Liver (tissue), 8 donors: ENCODE measurements at regions not wholly inside any gene's neighbourhood (a gene's known extent, or its start where the extent isn't known, plus 50 kb on each side); places are given as distances from the start of the nearest gene placed in this dataset.

Experiments used
- DNase-seq: peaks from one replicate; pipeline ENCODE4 v3.0.0-alpha.2; 2017; ENCODE audit warnings: low spot score
- H3K27ac ChIP-seq, 2 donors: one replicate each; pipeline ENCODE4 v1.7.0; 2013; ENCODE audit warnings: inconsistent platforms in 2 of 2, low read length in 2 of 2, control low read depth in 1 of 2, low read depth in 1 of 2, mild to moderate bottlenecking in 1 of 2
- H3K27me3 ChIP-seq, 4 donors: one replicate each; pipeline versions ENCODE4 v1.6.1 to v1.7.0; 2013; ENCODE audit warnings: low read length in 3 of 4, inconsistent platforms in 1 of 4, mild to moderate bottlenecking in 1 of 4, moderate library complexity in 1 of 4; ENCODE audit not compliant: control insufficient read depth in 4 of 4, insufficient read depth in 4 of 4
- H3K36me3 ChIP-seq, 4 donors: one replicate each; pipeline versions ENCODE4 v1.6.1 to v1.7.0; 2013; ENCODE audit warnings: low read length in 3 of 4, mild to moderate bottlenecking in 3 of 4, low read depth in 1 of 4, moderate library complexity in 1 of 4; ENCODE audit not compliant: control insufficient read depth in 4 of 4, insufficient read depth in 3 of 4
- H3K4me1 ChIP-seq, 4 donors: one replicate each; pipeline versions ENCODE4 v1.6.1 to v1.7.0; 2013; ENCODE audit warnings: low read length in 3 of 4, mild to moderate bottlenecking in 3 of 4, moderate library complexity in 1 of 4; ENCODE audit not compliant: control insufficient read depth in 4 of 4, insufficient read depth in 4 of 4
- H3K4me3 ChIP-seq, 3 donors: one replicate each; pipeline versions ENCODE4 v1.6.1 to v1.7.0; 2013; ENCODE audit warnings: low read length in 3 of 3, control low read depth in 1 of 3, low read depth in 1 of 3, mild to moderate bottlenecking in 1 of 3
- H3K9ac ChIP-seq, 2 donors: one replicate each; pipeline ENCODE4 v1.7.0; 2013; ENCODE audit warnings: low read length in 2 of 2, mild to moderate bottlenecking in 2 of 2, moderate library complexity in 2 of 2, control low read depth in 1 of 2, low read depth in 1 of 2
- H3K9me3 ChIP-seq, 4 donors: one replicate each; pipeline versions ENCODE4 v1.6.1 to v1.7.0; 2013; ENCODE audit warnings: low read length in 3 of 4; ENCODE audit not compliant: control insufficient read depth in 4 of 4
- ATF3 ChIP-seq: IDR thresholded peaks from 2 replicates; pipeline ENCODE4 v1.6.1; 2016; ENCODE audit warnings: antibody characterized with exemption
- FOXA1 ChIP-seq: IDR thresholded peaks from 2 replicates; pipeline ENCODE4 v1.6.1; 2016; ENCODE audit warnings: antibody characterized with exemption
- GABPA ChIP-seq, 2 donors: IDR thresholded peaks in 1 of 2; conservative IDR thresholded peaks in 1 of 2; 2 replicates each; pipeline ENCODE4 v1.6.1; 2016; ENCODE audit warnings: antibody characterized with exemption in 2 of 2, mild to moderate bottlenecking in 1 of 2, moderate library complexity in 1 of 2
- HNF4G ChIP-seq: IDR thresholded peaks from 2 replicates; pipeline ENCODE4 v1.6.1; 2016; ENCODE audit warnings: antibody characterized with exemption
- JUND ChIP-seq, 2 donors: IDR thresholded peaks; 2 replicates each; pipeline ENCODE4 v1.6.1; 2016; ENCODE audit warnings: antibody characterized with exemption in 2 of 2
- MAX ChIP-seq: IDR thresholded peaks from 2 replicates; pipeline ENCODE4 v1.6.1; 2016; ENCODE audit warnings: antibody characterized with exemption
- RAD21 ChIP-seq, 2 donors: IDR thresholded peaks; 2 replicates each; pipeline ENCODE4 v1.6.1; 2016; ENCODE audit warnings: antibody characterized with exemption in 2 of 2, mild to moderate bottlenecking in 2 of 2
- SP1 ChIP-seq: IDR thresholded peaks from 2 replicates; pipeline ENCODE4 v1.6.1; 2018; ENCODE audit warnings: antibody characterized with exemption, mild to moderate bottlenecking
- TAF1 ChIP-seq: conservative IDR thresholded peaks from 2 replicates; pipeline ENCODE4 v1.6.1; 2016; ENCODE audit warnings: antibody characterized with exemption, mild to moderate bottlenecking
- WGBS: extraction: QIAGEN DNeasy Blood & Tissue Kit; methylation state at CpG from one replicate; pipeline ENCODE4 v1.1.7; 2013; 5-methylcytosine and 5-hydroxymethylcytosine counted together
- TF ChIP-seq, protein P1 (sequence below): IDR thresholded peaks from 2 replicates; pipeline ENCODE4 v1.6.1; 2016; ENCODE audit warnings: antibody characterized with exemption, mild to moderate bottlenecking
- TF ChIP-seq, protein P2 (sequence below): fragments of 150-350 bp; IDR thresholded peaks from 2 replicates; pipeline ENCODE4 v1.5.1; 2017; ENCODE audit warnings: improper control_type of control experiment, low read depth, low read length; ENCODE audit not compliant: missing input control
- donor health status: healthy.
- donor health status: healthy.
- donor health status: healthy.
- donor health status: healthy.
- donor health status: healthy.

DNA sequence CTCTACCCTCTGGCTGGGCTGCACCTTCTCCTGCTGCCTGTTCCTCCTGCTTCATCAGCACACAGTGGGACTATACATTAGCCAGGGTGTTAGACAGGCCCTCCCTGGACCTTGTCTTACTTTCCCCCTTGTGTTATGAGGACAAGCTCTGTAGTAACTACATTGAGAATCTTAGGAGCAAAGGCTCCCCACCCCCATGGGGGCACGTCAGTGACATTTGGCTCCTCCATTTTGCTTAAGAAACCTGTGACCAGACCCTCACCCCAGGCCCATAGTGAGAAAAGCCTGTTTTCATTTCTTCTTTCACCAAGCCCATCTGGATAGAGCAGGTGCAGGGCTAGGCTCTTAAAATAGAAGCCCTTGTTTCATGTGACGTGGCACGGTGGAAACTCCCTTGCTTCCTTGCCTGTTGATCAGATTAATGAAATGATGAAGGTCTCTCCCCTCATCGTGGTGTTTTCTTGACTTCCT, 146.7 kb downstream of the RPIA start:
- H3K36me3 ChIP-seq, result no peaks in the 10 kb centered on the region
- WGBS, result 72% methylated on average over 4 of the region's 4 CpGs
- H3K9me3 ChIP-seq, result no peaks in the 10 kb centered on the region
- no peak overlapping the region for H3K4me3 ChIP-seq
- peaks cover 0 to 2% (median 0%) of the 10 kb centered on the region in 4 donors for H3K27me3 ChIP-seq
- no peak for DNase-seq
- no peak overlapping the region for H3K9ac ChIP-seq
- H3K4me1 ChIP-seq, result no peaks in the 10 kb centered on the region
- TF ChIP-seq RAD21 (IDR thresholded peaks at IDR 0.05) (no peak), JUND (IDR thresholded peaks at IDR 0.05) (no peak), GABPA (IDR thresholded peaks at IDR 0.05 in 1 of 2, conservative IDR thresholded peaks at IDR 0.05 in 1 of 2) (no peak), TAF1 (no peak)
- TF ChIP-seq, protein P1, sequence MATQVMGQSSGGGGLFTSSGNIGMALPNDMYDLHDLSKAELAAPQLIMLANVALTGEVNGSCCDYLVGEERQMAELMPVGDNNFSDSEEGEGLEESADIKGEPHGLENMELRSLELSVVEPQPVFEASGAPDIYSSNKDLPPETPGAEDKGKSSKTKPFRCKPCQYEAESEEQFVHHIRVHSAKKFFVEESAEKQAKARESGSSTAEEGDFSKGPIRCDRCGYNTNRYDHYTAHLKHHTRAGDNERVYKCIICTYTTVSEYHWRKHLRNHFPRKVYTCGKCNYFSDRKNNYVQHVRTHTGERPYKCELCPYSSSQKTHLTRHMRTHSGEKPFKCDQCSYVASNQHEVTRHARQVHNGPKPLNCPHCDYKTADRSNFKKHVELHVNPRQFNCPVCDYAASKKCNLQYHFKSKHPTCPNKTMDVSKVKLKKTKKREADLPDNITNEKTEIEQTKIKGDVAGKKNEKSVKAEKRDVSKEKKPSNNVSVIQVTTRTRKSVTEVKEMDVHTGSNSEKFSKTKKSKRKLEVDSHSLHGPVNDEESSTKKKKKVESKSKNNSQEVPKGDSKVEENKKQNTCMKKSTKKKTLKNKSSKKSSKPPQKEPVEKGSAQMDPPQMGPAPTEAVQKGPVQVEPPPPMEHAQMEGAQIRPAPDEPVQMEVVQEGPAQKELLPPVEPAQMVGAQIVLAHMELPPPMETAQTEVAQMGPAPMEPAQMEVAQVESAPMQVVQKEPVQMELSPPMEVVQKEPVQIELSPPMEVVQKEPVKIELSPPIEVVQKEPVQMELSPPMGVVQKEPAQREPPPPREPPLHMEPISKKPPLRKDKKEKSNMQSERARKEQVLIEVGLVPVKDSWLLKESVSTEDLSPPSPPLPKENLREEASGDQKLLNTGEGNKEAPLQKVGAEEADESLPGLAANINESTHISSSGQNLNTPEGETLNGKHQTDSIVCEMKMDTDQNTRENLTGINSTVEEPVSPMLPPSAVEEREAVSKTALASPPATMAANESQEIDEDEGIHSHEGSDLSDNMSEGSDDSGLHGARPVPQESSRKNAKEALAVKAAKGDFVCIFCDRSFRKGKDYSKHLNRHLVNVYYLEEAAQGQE, result no peak
- TF ChIP-seq, protein P2, sequence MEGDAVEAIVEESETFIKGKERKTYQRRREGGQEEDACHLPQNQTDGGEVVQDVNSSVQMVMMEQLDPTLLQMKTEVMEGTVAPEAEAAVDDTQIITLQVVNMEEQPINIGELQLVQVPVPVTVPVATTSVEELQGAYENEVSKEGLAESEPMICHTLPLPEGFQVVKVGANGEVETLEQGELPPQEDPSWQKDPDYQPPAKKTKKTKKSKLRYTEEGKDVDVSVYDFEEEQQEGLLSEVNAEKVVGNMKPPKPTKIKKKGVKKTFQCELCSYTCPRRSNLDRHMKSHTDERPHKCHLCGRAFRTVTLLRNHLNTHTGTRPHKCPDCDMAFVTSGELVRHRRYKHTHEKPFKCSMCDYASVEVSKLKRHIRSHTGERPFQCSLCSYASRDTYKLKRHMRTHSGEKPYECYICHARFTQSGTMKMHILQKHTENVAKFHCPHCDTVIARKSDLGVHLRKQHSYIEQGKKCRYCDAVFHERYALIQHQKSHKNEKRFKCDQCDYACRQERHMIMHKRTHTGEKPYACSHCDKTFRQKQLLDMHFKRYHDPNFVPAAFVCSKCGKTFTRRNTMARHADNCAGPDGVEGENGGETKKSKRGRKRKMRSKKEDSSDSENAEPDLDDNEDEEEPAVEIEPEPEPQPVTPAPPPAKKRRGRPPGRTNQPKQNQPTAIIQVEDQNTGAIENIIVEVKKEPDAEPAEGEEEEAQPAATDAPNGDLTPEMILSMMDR, result no peak
- H3K27ac ChIP-seq, result no peak overlapping the region

- DNase-seq, result no peak
- H3K36me3 ChIP-seq, result no peaks in the 10 kb centered on the region
Measured at GRCh38 chr2:88841224-88841929, 149.9 kb downstream of the RPIA start.

GRCh38 chr2:88842656-88843460, 151.4 kb downstream of the RPIA start:
- no peak overlapping the region for H3K9ac ChIP-seq
- H3K27ac ChIP-seq, result no peak overlapping the region
- peaks cover 0 to 8% (median 0%) of the 10 kb centered on the region in 4 donors for H3K27me3 ChIP-seq
- H3K9me3 ChIP-seq, result peaks cover 0 to 4% (median 0%) of the 10 kb centered on the region in 4 donors
- H3K4me1 ChIP-seq, result no peaks in the 10 kb centered on the region
- H3K36me3 ChIP-seq, result no peaks in the 10 kb centered on the region
- H3K4me3 ChIP-seq, result no peak overlapping the region
- 71% methylated on average over 1 of the region's 1 CpG for WGBS
- DNase-seq, result no peak
- TF ChIP-seq HNF4G (no peak), ATF3 (no peak), TAF1 (no peak), RAD21 (IDR thresholded peaks at IDR 0.05) (no peak), FOXA1 (no peak), GABPA (IDR thresholded peaks at IDR 0.05 in 1 of 2, conservative IDR thresholded peaks at IDR 0.05 in 1 of 2) (no peak), SP1 (no peak)
- TF ChIP-seq, protein P2, result no peak
- TF ChIP-seq, protein P1, result no peak

More at GRCh38 chr2:88841224-88841929, 149.9 kb downstream of the RPIA start:
- Histone ChIP-seq H3K9ac (no peak overlapping the region), H3K27ac (no peak overlapping the region), H3K4me3 (no peak overlapping the region), H3K9me3 (peaks cover 0 to 4% (median 0%) of the 10 kb centered on the region in 4 donors), H3K27me3 (peaks cover 0 to 2% (median 0%) of the 10 kb centered on the region in 4 donors), H3K4me1 (no peaks in the 10 kb centered on the region)
- 85% methylated on average over 8 of the region's 8 CpGs for WGBS
- no peak for TF ChIP-seq MAX
